Neural cell (in vitro differentiated cells): ENCODE measurements at regions not wholly inside any gene's neighbourhood (a gene's known extent, or its start where the extent isn't known, plus 50 kb on each side); places are given as distances from the start of the nearest gene placed in this dataset.
"Not testable (repeated sequence)": the region's sequence is repeated elsewhere in the genome, so short reads cannot be mapped to it uniquely, and the experiment has no call there.

Experiments
- H2AFZ ChIP-seq: fragments of 200-600, 300-800 bp; sonication (generic), shearing (Covaris generic); 2 replicates; pipeline ENCODE4 v1.6.0; 2014; ENCODE audit warnings: low read depth, mild to moderate bottlenecking, antibody characterized with exemption, low read length, moderate library complexity
- H3F3A ChIP-seq: fragments of 200-600 bp; shearing (Covaris generic); 2 replicates; pipeline ENCODE4 v1.6.1; 2016; ENCODE audit warnings: mild to moderate bottlenecking, moderate library complexity, mixed read lengths, antibody characterized with exemption, low read length; ENCODE audit not compliant: insufficient read depth, poor library complexity, severe bottlenecking
- H3K27ac ChIP-seq: fragments of 200-600, 300-800 bp; sonication (generic), shearing (Covaris generic); 2 replicates; pipeline ENCODE4 v1.5.1; 2014; ENCODE audit warnings: mild to moderate bottlenecking, low read length, moderate library complexity
- H3K27me3 ChIP-seq: fragments of 300-800, 200-600 bp; sonication (generic), shearing (Covaris generic); 2 replicates; pipeline ENCODE4 v1.6.0; 2014; ENCODE audit warnings: mild to moderate bottlenecking, low read depth, low read length, moderate library complexity; ENCODE audit not compliant: insufficient read depth
- H3K36me3 ChIP-seq: fragments of 300-800, 200-600 bp; sonication (generic), shearing (Covaris generic); 2 replicates; pipeline ENCODE4 v1.5.1; 2014; ENCODE audit warnings: mild to moderate bottlenecking, antibody characterized with exemption, low read length, moderate library complexity; ENCODE audit not compliant: insufficient read depth
- H3K4me2 ChIP-seq: fragments of 300-800, 200-600 bp; sonication (generic), shearing (Covaris generic); 2 replicates; pipeline ENCODE4 v1.6.0; 2014; ENCODE audit warnings: mild to moderate bottlenecking, low read length
- H3K4me3 ChIP-seq: fragments of 300-800, 200-600 bp; sonication (generic), shearing (Covaris generic); 2 replicates; pipeline ENCODE4 v1.5.1; 2014; ENCODE audit warnings: mild to moderate bottlenecking, low read length, moderate library complexity
- H3K79me2 ChIP-seq: fragments of 200-600 bp; shearing (Covaris generic); replicated peaks from 2 replicates; pipeline ENCODE4 v1.6.0; 2014; ENCODE audit warnings: mild to moderate bottlenecking, low read length, moderate library complexity; ENCODE audit not compliant: insufficient read depth
- H3K9ac ChIP-seq: fragments of 300-800, 200-600 bp; sonication (generic), shearing (Covaris generic); 2 replicates; pipeline ENCODE4 v1.6.1; 2016; ENCODE audit warnings: mild to moderate bottlenecking, low read length, mixed read lengths
- H3K9me2 ChIP-seq: fragments of 200-600 bp; shearing (Covaris generic); 2 replicates; pipeline ENCODE4 v1.6.1; 2016; ENCODE audit warnings: mild to moderate bottlenecking, low read length, mixed read lengths; ENCODE audit not compliant: insufficient read depth
- H3K9me3 ChIP-seq: fragments of 200-600, 300-800 bp; sonication (generic), shearing (Covaris generic); 2 replicates; pipeline ENCODE4 v1.6.1; 2016; ENCODE audit warnings: mild to moderate bottlenecking, mixed run types, low read length, moderate library complexity, mixed read lengths
- H4K20me1 ChIP-seq: fragments of 200-600 bp; shearing (Covaris generic); 2 replicates; pipeline ENCODE4 v1.6.1; 2016; ENCODE audit warnings: mild to moderate bottlenecking, mixed run types; ENCODE audit not compliant: insufficient read depth
- CTCF ChIP-seq: fragments of 450-650 bp; IDR thresholded peaks from 2 replicates; pipeline ENCODE4 v1.5.1; 2014; ENCODE audit warnings: antibody characterized with exemption, mild to moderate bottlenecking, moderate library complexity; ENCODE audit not compliant: poor library complexity, severe bottlenecking
- EP300 ChIP-seq: fragments of 450-650 bp; conservative IDR thresholded peaks from 2 replicates; pipeline ENCODE4 v1.6.1; 2014; ENCODE audit warnings: antibody characterized with exemption, mild to moderate bottlenecking, moderate library complexity; ENCODE audit not compliant: poor library complexity, severe bottlenecking
- EZH2 ChIP-seq: fragments of 200-600, 300-800 bp; shearing (Covaris generic), sonication (generic); IDR thresholded peaks from 2 replicates; pipeline ENCODE4 v1.6.1; 2014; ENCODE audit warnings: antibody characterized with exemption, low read length, borderline replicate concordance, mild to moderate bottlenecking; ENCODE audit not compliant: insufficient read depth, poor library complexity, severe bottlenecking
- MXI1 ChIP-seq: fragments of 450-650 bp; conservative IDR thresholded peaks from 2 replicates; pipeline ENCODE4 v1.6.1; 2014; ENCODE audit warnings: antibody characterized with exemption, mild to moderate bottlenecking; ENCODE audit not compliant: poor library complexity, severe bottlenecking
- POLR2AphosphoS5 ChIP-seq: IDR thresholded peaks from 2 replicates; pipeline ENCODE4 v1.6.1; 2012
- RAD21 ChIP-seq: fragments of 450-650 bp; conservative IDR thresholded peaks from 2 replicates; pipeline ENCODE4 v1.6.1; 2014; ENCODE audit warnings: antibody characterized with exemption, mild to moderate bottlenecking, moderate library complexity
- REST ChIP-seq: IDR thresholded peaks from 2 replicates; pipeline ENCODE4 v1.6.1; 2012; ENCODE audit warnings: borderline replicate concordance
- SMC3 ChIP-seq: fragments of 450-650 bp; conservative IDR thresholded peaks from 2 replicates; pipeline ENCODE4 v1.6.1; 2014; ENCODE audit warnings: antibody characterized with exemption, mild to moderate bottlenecking, moderate library complexity; ENCODE audit not compliant: poor library complexity
- TAF1 ChIP-seq: IDR thresholded peaks from 2 replicates; pipeline ENCODE4 v1.6.1; 2012; ENCODE audit warnings: low read depth

- no peaks in the 10 kb centered on the region for H3K27me3 ChIP-seq
- H3K27ac ChIP-seq: no peak overlapping the region
- H3K9me3 ChIP-seq: no peaks in the 10 kb centered on the region
- TF ChIP-seq EZH2 (no peak), MXI1 (no peak), EP300 (no peak), TAF1 (no peak), CTCF (no peak), RAD21 (no peak), POLR2AphosphoS5 (no peak)
- no peaks in the 10 kb centered on the region for H3K9me2 ChIP-seq
- H3K36me3 ChIP-seq: no peaks in the 10 kb centered on the region
- H4K20me1 ChIP-seq: no peaks in the 10 kb centered on the region
- no peak overlapping the region for H3K9ac ChIP-seq
- no peaks in the 10 kb centered on the region for H3K79me2 ChIP-seq
- no peak overlapping the region for H3K4me2 ChIP-seq
- H3F3A ChIP-seq: no peaks in the 10 kb centered on the region
- no peak overlapping the region for H3K4me3 ChIP-seq
- H2AFZ ChIP-seq: no peak overlapping the region
These were observed 1299.3 kb downstream of the TBC1D22A start for GRCh38 chr22:48061726-48062125.

GRCh38 chr22:48060266-48060665 lies 1297.8 kb downstream of the TBC1D22A start:
- Histone ChIP-seq H3K79me2 (no peaks in the 10 kb centered on the region), H3K9me3 (no peaks in the 10 kb centered on the region), H3K9me2 (no peaks in the 10 kb centered on the region), H3K4me3 (no peak overlapping the region), H3K9ac (no peak overlapping the region), H3K27ac (no peak overlapping the region), H3K27me3 (no peaks in the 10 kb centered on the region), H2AFZ (no peak overlapping the region), H4K20me1 (no peaks in the 10 kb centered on the region), H3K4me2 (no peak overlapping the region), H3F3A (no peaks in the 10 kb centered on the region), H3K36me3 (no peaks in the 10 kb centered on the region)
- no peak for TF ChIP-seq RAD21
- no peak for TF ChIP-seq EP300
- TF ChIP-seq TAF1: no peak
- no peak for TF ChIP-seq SMC3
- no peak for TF ChIP-seq REST
- no peak for TF ChIP-seq MXI1
- no peak for TF ChIP-seq POLR2AphosphoS5
- TF ChIP-seq CTCF: no peak
- TF ChIP-seq EZH2: no peak

GRCh38 chr22:48059521-48059920 lies 1297.1 kb downstream of the TBC1D22A start:
- H3K9ac ChIP-seq, H3K4me3 ChIP-seq: not testable (repeated sequence)

More at GRCh38 chr22:48059521-48059920, 1297.1 kb downstream of the TBC1D22A start:
- H3K4me2 ChIP-seq, H3F3A ChIP-seq, H3K9me3 ChIP-seq, H3K79me2 ChIP-seq, H3K9me2 ChIP-seq, H3K36me3 ChIP-seq, H2AFZ ChIP-seq, H4K20me1 ChIP-seq, H3K27ac ChIP-seq, H3K27me3 ChIP-seq: not testable (repeated sequence)
